Right forelimb (tissue), 1 donor: ENCODE measurements at regions not wholly inside any gene's neighbourhood (a gene's known extent, or its start where the extent isn't known, plus 50 kb on each side); places are given as distances from the start of the nearest gene placed in this dataset.
"Not testable (repeated sequence)": the region's sequence is repeated elsewhere in the genome, so short reads cannot be mapped to it uniquely, and the experiment has no call there.

Experiments
- DNase-seq: peaks from one replicate; pipeline ENCODE4 v3.0.0-alpha.2; 2018

- DNase-seq: not testable (repeated sequence)
Observed at GRCh38 chr2:94737736-94738342, 133.4 kb upstream of the TEKT4 start.

GRCh38 chr2:94753466-94753998 is 117.7 kb upstream of the TEKT4 start:
- no peak for DNase-seq

DNA sequence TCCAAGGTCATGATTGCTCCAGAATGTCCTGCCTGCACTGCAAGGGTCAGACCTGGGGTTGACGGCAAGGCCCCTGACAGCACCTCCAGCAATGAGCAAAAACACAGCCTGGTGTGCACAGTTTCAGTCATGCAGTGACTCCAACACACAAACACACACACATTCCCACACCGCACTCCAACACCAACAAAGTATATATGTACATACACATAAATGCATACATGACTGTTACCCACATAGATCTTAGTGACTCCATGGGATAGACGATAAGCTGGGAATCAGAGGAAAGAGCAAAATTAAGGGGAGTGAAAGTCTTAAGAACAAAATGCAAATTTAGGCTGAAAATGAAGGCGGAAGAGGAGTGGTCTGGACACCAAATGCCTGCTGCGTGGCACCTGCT is 112.7 kb upstream of the TEKT4 start:
- no peak for DNase-seq

DNA sequence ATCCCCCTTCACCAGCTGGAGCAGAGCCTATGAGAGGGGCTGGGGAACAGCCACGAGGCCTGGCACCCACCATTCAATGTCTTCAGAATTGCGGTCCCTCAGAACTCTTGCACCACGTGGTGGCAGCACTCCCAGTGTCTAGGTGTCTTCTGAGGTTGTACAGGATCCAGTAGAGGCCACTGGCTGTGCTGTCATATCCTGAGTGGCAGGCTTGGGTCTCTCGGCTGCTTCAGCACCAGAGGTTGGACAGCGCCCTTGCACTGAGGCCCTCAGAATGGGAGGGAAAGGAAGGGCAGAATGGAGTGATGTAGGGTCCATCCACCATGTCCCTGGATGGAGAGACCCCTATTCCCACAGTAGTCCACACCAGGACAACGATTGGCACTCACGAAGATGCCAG is 112.0 kb upstream of the TEKT4 start:
- DNase-seq: peak; percentile 45

DNA sequence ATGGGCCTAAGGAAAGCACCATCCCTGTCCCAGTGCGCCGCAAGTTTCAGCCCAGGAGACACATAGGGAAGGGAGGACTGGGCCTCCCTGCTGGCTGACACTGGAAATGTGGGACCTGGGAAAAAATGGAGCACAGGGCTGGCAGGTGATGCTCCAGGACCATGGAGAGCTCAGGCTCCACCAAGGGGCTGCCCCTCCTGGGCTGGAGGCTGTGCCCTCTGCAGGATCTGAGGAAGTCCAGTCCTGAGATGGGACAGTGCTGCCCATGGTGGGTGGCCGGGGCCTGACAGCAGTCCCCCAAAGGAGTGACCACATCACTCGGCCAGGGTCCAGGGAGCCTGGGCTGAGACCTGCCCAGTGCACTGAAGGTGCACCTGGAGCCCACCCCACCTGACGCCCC is 108.6 kb upstream of the TEKT4 start:
- no peak for DNase-seq

- no peak for DNase-seq
Observed at GRCh38 chr2:94763318-94763717, 107.9 kb upstream of the TEKT4 start.

- DNase-seq: not testable (repeated sequence)
Observed at GRCh38 chr2:94764331-94764730, 106.9 kb upstream of the TEKT4 start.

DNA sequence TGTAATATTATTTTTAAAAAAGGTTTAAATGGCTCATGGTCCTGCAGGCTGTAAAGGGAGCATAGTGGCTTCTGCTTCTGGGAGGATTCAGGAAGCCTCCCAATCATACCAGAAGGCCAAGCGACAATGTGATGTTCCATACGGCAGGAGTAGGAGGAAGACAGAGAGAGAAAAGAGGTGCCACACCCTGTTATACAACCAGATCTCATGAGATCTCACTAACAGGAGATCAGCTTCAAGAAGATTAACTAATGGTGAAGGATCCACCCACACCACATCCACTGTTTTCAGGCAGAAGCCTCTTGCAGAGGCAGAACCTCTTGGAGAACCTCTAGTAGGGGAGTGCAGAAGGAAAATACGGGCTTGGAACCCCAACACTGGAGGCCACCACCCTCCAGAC is 103.9 kb upstream of the TEKT4 start:
- DNase-seq: no peak

- DNase-seq: no peak
Observed at GRCh38 chr2:94769733-94770132, 101.5 kb upstream of the TEKT4 start.

DNA sequence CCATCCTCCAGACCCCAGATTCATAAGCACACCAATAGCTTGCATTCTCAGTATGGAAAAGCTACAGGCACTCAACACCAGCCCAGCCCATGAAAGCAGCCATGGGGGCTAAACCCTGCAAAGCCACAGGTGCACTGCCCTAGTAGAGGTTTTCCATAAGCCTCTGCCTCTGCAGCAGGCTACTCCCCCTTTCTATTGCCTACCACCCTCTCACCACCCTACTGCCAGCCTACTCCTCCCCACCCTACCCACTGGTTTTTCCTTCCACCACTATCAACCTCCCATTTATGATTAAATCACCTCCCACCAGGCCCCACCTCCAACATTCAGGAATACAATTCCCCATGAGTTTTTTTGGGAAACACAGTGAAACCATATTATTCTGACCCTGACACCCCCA is 96.4 kb upstream of the TEKT4 start:
- no peak for DNase-seq

DNA sequence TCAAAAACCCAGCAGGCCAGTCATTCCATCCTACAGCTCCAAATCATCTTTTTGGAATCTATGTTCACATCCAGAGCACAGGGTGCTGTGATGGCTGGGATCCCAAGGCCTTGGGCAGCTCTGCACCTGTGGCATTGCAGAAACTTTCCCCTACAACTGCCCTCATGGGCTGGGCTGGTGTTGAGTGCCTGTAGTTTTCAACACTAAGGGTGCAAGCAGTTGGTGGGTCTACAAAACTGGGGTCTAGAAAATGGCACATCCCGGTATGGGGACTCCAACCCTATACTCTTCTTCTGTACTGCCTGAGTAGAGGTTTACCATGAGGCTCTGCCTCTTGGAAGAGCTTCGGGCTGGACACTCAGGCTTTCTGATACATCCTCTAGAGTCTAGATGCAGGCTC is 95.2 kb upstream of the TEKT4 start:
- no peak for DNase-seq

- DNase-seq: not testable (repeated sequence)
Observed at GRCh38 chr2:94785105-94785504, 86.1 kb upstream of the TEKT4 start.

DNA sequence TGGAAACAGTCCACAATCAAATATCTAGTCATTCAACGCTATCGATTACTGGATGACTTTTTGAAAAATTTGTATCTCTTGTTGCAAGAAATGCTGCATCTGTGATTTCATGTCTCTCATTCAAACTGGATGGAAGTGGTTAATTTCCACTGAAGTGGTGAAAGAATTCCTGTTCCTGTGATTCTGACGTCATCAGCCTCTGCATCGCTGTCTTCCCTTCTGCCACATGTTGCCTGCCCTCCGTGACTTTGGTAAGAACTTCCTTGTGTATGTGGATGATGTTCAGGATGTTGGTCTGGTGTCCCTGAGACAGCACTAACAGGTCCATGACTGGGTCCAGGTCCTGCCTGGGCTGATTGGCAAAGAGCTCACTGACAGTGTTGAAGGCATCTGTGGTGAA is 84.8 kb upstream of the TEKT4 start:
- not testable (repeated sequence) for DNase-seq

- DNase-seq: not testable (repeated sequence)
Observed at GRCh38 chr2:94790169-94790568, 81.1 kb upstream of the TEKT4 start.

DNA sequence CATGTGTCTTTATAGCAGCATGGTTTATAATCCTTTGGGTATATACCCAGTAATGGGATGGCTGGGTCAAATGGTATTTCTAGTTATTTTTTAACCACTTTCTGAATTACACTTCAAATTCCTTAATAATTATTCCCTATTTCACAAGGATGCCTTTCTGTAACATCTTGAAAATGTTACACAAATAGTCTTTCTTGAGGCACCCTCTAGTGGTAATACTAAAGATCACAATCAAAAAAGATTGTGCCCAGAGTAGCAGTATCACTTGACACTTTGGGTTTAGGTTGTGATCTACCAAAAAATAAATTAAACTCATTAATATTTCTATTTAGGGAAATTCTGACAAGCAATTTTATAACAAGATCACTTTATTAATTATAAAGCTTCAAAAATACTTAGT is 74.0 kb upstream of the TEKT4 start:
- not testable (repeated sequence) for DNase-seq
